ENCODE measurements at regions not wholly inside any gene's neighbourhood (a gene's known extent, or its start where the extent isn't known, plus 50 kb on each side); places are given as distances from the start of the nearest gene placed in this dataset.

DNA sequence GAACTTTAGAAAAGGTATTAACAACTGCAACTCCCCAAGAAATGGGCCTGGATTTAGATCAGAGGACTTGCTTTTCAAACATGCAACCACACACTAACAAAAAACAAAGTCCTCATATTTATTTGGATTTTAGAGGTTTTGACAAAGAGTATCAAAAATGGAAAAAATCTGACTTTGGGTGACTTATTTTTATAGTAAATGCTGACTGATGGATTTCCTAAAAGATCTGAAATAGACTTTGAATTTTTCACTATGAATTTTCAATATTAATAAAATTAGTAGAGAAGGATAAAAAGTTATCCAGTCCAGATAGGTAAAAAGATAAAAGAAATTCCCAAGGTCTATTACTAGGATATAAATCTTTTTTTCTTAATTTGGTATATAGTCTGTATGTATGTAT is 253.5 kb downstream of the KCNJ2 start:
- TF ChIP-seq CEBPB (IDR thresholded peaks at IDR 0.05) (no peak), TAF1 (IDR thresholded peaks at IDR 0.05; ENCODE audit: low read depth) (no peak), TEAD4 (IDR thresholded peaks at IDR 0.05) (no peak), YY1 (IDR thresholded peaks at IDR 0.05; ENCODE audit: low read depth) (no peak), TCF12 (IDR thresholded peaks at IDR 0.05; ENCODE audit: low read depth) (no peak), USF1 (IDR thresholded peaks at IDR 0.05) (no peak), NFIC (IDR thresholded peaks at IDR 0.05) (no peak), RAD21 (IDR thresholded peaks at IDR 0.05; ENCODE audit: low read depth) (no peak), CREB1 (IDR thresholded peaks at IDR 0.05; ENCODE audit: low read depth) (no peak), EP300 (IDR thresholded peaks at IDR 0.05; ENCODE audit: borderline replicate concordance) (no peak), EGR1 (IDR thresholded peaks at IDR 0.05) (no peak), FOXM1 (IDR thresholded peaks at IDR 0.05; ENCODE audit: borderline replicate concordance, low read depth) (no peak), ZBTB7A (IDR thresholded peaks at IDR 0.05; ENCODE audit: low read depth) (no peak)
- TF ChIP-seq, protein P1, sequence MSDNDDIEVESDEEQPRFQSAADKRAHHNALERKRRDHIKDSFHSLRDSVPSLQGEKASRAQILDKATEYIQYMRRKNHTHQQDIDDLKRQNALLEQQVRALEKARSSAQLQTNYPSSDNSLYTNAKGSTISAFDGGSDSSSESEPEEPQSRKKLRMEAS (IDR thresholded peaks at IDR 0.05): no peak
- TF ChIP-seq, protein P2, sequence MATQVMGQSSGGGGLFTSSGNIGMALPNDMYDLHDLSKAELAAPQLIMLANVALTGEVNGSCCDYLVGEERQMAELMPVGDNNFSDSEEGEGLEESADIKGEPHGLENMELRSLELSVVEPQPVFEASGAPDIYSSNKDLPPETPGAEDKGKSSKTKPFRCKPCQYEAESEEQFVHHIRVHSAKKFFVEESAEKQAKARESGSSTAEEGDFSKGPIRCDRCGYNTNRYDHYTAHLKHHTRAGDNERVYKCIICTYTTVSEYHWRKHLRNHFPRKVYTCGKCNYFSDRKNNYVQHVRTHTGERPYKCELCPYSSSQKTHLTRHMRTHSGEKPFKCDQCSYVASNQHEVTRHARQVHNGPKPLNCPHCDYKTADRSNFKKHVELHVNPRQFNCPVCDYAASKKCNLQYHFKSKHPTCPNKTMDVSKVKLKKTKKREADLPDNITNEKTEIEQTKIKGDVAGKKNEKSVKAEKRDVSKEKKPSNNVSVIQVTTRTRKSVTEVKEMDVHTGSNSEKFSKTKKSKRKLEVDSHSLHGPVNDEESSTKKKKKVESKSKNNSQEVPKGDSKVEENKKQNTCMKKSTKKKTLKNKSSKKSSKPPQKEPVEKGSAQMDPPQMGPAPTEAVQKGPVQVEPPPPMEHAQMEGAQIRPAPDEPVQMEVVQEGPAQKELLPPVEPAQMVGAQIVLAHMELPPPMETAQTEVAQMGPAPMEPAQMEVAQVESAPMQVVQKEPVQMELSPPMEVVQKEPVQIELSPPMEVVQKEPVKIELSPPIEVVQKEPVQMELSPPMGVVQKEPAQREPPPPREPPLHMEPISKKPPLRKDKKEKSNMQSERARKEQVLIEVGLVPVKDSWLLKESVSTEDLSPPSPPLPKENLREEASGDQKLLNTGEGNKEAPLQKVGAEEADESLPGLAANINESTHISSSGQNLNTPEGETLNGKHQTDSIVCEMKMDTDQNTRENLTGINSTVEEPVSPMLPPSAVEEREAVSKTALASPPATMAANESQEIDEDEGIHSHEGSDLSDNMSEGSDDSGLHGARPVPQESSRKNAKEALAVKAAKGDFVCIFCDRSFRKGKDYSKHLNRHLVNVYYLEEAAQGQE (IDR thresholded peaks at IDR 0.05; ENCODE audit: low read depth): no peak

GRCh38 chr17:70423562-70423961 is 254.2 kb downstream of the KCNJ2 start:
- TF ChIP-seq TAF1 (IDR thresholded peaks at IDR 0.05; ENCODE audit: low read depth) (no peak), CEBPB (IDR thresholded peaks at IDR 0.05) (no peak), CREB1 (IDR thresholded peaks at IDR 0.05; ENCODE audit: low read depth) (no peak), EGR1 (IDR thresholded peaks at IDR 0.05) (no peak), FOXM1 (IDR thresholded peaks at IDR 0.05; ENCODE audit: borderline replicate concordance, low read depth) (no peak), USF1 (IDR thresholded peaks at IDR 0.05) (no peak), ZBTB7A (IDR thresholded peaks at IDR 0.05; ENCODE audit: low read depth) (no peak), TCF12 (IDR thresholded peaks at IDR 0.05; ENCODE audit: low read depth) (no peak), RAD21 (IDR thresholded peaks at IDR 0.05; ENCODE audit: low read depth) (no peak), EP300 (IDR thresholded peaks at IDR 0.05; ENCODE audit: borderline replicate concordance) (no peak), YY1 (IDR thresholded peaks at IDR 0.05; ENCODE audit: low read depth) (no peak)
- TF ChIP-seq, protein P2 (IDR thresholded peaks at IDR 0.05; ENCODE audit: low read depth): no peak

DNA sequence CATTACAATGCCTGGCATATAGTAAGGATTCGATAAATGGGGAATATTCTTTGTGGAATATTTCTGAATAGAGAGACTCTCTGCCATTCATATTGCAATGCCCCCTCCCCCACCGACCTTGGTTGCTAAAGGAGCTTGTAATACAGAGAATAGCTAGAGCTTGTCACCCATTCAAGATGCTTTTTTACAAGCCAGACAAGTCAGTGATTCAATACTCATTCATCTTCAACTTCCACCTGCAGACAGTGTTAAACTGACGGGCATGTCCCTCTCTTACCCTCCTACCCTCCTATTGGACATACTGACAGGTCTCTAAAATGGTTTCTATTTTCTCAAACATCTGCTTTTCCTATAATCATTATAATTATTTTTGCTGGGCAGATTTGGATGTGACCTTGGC is 257.4 kb downstream of the KCNJ2 start:
- no peak for TF ChIP-seq CEBPB (IDR thresholded peaks at IDR 0.05)
- TF ChIP-seq USF1 (IDR thresholded peaks at IDR 0.05): no peak
- no peak for TF ChIP-seq CREB1 (IDR thresholded peaks at IDR 0.05; ENCODE audit: low read depth)
- TF ChIP-seq EP300 (IDR thresholded peaks at IDR 0.05; ENCODE audit: borderline replicate concordance): no peak
- TF ChIP-seq, protein P1 (IDR thresholded peaks at IDR 0.05): no peak

DNA sequence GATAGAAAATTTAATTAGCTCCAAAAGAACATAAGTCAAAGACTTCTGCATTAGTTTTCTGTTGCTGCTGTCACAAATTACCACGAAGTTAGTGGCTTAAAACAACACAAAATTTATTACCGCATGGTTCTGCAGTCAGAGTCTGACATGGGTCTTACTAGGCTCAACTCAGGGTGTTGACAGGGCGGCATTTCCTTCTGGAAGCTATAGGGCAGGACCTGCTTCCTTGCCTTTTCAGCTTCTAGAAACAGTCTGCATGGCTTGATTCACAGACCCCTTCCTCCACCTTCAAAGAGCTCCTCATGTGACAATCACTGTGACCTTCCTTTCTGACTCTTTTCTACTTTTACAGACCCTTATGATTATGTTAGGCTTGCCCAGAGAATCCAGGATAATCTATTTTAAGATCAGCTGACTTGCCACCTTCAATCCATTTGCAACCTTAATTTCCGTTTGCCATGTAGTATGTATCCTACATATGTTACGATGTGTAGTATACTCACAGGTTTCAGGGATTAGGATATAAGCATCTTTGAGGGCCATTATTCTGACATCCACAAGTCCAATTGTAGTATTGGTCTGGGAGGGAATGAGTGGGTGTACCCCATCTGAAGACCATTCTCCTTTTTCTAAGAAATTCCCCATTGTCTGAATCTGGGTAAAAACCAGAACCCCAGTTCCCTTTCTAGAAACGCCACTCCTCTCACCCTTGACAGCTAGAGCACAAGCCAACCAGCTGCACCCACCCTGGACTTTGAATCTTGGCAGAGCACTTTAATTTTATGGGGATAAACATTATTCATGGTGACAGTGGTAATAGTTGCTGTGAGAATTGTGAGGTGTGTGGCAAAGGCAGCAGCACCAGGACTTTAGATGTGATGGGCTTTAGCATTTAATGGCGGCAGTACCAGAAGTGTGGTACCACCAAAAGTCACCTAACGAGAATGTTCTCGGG is 265.5 kb downstream of the KCNJ2 start:
- TF ChIP-seq EGR1 (IDR thresholded peaks at IDR 0.05): no peak
- TF ChIP-seq NFIC (IDR thresholded peaks at IDR 0.05): no peak
- TF ChIP-seq CEBPB (IDR thresholded peaks at IDR 0.05): no peak
- TF ChIP-seq TAF1 (IDR thresholded peaks at IDR 0.05; ENCODE audit: low read depth): no peak
- no peak for TF ChIP-seq USF1 (IDR thresholded peaks at IDR 0.05)
- no peak for TF ChIP-seq TCF12 (IDR thresholded peaks at IDR 0.05; ENCODE audit: low read depth)
- no peak for TF ChIP-seq CREB1 (IDR thresholded peaks at IDR 0.05; ENCODE audit: low read depth)
- TF ChIP-seq, protein P2 (IDR thresholded peaks at IDR 0.05; ENCODE audit: low read depth): no peak
- TF ChIP-seq EP300 (IDR thresholded peaks at IDR 0.05; ENCODE audit: borderline replicate concordance): no peak
- no peak for TF ChIP-seq FOXM1 (IDR thresholded peaks at IDR 0.05; ENCODE audit: borderline replicate concordance, low read depth)
- no peak for TF ChIP-seq ZBTB7A (IDR thresholded peaks at IDR 0.05; ENCODE audit: low read depth)
- no peak for TF ChIP-seq YY1 (IDR thresholded peaks at IDR 0.05; ENCODE audit: low read depth)
- no peak for TF ChIP-seq RAD21 (IDR thresholded peaks at IDR 0.05; ENCODE audit: low read depth)
- TF ChIP-seq, protein P1 (IDR thresholded peaks at IDR 0.05): no peak
- no peak for TF ChIP-seq TEAD4 (IDR thresholded peaks at IDR 0.05)
